ENCODE measurements at regions not wholly inside any gene's neighbourhood (a gene's known extent, or its start where the extent isn't known, plus 50 kb on each side); places are given as distances from the start of the nearest gene placed in this dataset.

DNA sequence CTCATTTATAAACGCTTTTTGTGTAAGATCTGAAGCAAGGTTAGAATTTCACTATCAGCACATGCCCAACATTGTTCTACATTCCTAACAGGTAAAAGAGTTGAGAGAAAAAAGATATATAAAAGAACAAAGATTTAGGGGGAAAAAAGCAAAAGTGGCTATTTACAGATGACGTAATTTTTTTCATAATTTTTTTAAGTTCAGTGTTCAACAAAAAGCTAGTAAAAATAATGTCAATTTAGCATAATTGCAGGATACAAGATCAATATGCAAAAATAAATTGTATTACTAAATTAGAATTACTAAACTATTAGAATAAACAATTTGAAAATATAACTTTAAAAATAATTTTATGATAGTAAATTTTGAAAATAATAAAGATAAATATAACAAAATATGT is 405.0 kb downstream of the SEMA3D start:
- TF ChIP-seq POLR2A (IDR thresholded peaks at IDR 0.05) (no peak), CTCF (IDR thresholded peaks at IDR 0.05) (no peak)
